MM.1S (cell line): ENCODE measurements at regions not wholly inside any gene's neighbourhood (a gene's known extent, or its start where the extent isn't known, plus 50 kb on each side); places are given as distances from the start of the nearest gene placed in this dataset.

Experiments used
- EZH2 ChIP-seq: fragments of 300-600 bp; sonication (generic); optimal IDR thresholded peaks from 2 replicates; pipeline ENCODE3; 2017; ENCODE audit warnings: low read depth, mild to moderate bottlenecking, antibody characterized with exemption, low read length, mixed read lengths
- TF ChIP-seq, protein P1 (sequence below): fragments of 300-600 bp; sonication (generic); IDR thresholded peaks from 2 replicates; pipeline ENCODE4 v1.5.1; 2016; ENCODE audit warnings: antibody characterized with exemption, low read length, mixed read lengths

DNA sequence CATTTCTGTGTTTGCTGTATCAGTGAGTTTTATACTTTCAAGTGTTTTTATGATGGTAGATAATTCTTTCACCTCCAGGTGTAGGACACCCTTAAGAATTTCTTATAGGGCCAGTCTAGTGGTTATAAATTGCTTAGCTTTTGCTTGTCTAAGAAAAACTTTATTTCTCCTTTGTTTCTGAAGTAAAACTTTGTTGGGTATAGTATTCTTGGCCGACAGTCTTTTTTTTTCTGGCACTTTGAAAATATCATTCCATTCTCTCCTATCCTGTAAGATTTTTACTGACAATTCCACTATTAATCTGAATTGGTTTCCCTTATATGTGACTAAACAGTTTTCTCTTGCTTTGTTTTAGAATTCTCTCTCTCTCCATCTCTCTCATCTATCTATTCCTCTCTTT is 118.7 kb upstream of the LRRTM4 start:
- TF ChIP-seq, protein P1, sequence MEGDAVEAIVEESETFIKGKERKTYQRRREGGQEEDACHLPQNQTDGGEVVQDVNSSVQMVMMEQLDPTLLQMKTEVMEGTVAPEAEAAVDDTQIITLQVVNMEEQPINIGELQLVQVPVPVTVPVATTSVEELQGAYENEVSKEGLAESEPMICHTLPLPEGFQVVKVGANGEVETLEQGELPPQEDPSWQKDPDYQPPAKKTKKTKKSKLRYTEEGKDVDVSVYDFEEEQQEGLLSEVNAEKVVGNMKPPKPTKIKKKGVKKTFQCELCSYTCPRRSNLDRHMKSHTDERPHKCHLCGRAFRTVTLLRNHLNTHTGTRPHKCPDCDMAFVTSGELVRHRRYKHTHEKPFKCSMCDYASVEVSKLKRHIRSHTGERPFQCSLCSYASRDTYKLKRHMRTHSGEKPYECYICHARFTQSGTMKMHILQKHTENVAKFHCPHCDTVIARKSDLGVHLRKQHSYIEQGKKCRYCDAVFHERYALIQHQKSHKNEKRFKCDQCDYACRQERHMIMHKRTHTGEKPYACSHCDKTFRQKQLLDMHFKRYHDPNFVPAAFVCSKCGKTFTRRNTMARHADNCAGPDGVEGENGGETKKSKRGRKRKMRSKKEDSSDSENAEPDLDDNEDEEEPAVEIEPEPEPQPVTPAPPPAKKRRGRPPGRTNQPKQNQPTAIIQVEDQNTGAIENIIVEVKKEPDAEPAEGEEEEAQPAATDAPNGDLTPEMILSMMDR, result no peak
- TF ChIP-seq EZH2, result no peak
